ENCODE measurements at regions not wholly inside any gene's neighbourhood (a gene's known extent, or its start where the extent isn't known, plus 50 kb on each side); places are given as distances from the start of the nearest gene placed in this dataset.

DNA sequence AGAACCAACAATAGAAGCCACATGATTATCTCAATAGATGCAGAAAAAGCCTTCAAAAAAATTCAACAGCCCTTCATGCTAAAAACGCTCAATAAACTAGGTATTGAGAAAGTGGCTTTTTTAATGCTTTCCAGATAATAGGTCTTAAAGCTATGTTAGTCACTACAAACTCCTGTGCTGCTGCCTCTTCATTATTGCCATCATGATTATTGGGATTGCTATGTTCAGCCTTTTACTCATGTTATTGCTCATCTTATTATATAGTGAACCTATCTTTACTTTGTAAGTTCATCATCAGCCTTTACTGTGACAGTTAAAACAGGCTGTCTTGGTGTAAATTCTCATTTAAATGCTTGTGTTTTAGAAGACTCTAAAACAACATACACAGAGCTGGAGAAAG lies 1557.2 kb upstream of the ZEB2 start:
- H3K4me3 ChIP-seq (ENCODE audit: low read depth, low read length) = no peak overlapping the region
- TF ChIP-seq, protein P1, sequence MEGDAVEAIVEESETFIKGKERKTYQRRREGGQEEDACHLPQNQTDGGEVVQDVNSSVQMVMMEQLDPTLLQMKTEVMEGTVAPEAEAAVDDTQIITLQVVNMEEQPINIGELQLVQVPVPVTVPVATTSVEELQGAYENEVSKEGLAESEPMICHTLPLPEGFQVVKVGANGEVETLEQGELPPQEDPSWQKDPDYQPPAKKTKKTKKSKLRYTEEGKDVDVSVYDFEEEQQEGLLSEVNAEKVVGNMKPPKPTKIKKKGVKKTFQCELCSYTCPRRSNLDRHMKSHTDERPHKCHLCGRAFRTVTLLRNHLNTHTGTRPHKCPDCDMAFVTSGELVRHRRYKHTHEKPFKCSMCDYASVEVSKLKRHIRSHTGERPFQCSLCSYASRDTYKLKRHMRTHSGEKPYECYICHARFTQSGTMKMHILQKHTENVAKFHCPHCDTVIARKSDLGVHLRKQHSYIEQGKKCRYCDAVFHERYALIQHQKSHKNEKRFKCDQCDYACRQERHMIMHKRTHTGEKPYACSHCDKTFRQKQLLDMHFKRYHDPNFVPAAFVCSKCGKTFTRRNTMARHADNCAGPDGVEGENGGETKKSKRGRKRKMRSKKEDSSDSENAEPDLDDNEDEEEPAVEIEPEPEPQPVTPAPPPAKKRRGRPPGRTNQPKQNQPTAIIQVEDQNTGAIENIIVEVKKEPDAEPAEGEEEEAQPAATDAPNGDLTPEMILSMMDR (IDR thresholded peaks at IDR 0.05; ENCODE audit: insufficient read depth, low read depth, low read length) = no peak
- DNase-seq (ENCODE audit: low read depth) = no peak

DNA sequence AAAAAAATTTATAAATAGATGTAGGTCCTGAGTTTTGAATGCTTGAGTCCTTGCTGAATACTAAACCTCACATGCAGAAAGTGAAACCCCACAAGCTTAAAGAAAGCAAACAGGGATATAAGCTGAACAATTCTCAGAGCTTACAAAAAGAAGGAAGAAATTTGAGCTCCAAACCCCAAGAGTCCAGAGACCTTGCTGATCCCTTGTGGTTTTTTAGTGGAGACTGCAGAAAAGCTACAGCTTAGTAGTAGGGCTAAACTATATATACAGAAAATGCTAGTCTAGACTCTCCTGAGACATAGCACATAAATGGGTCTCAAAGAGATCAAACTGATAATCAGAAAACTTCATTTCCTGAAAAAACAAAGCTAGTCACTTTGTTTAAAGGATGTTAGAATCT lies 1548.1 kb upstream of the ZEB2 start:
- TF ChIP-seq, protein P1 (IDR thresholded peaks at IDR 0.05; ENCODE audit: insufficient read depth, low read depth, low read length) = no peak
- peak; percentile 2 for DNase-seq (ENCODE audit: low read depth)
- no peak overlapping the region for H3K4me3 ChIP-seq (ENCODE audit: low read depth, low read length)

GRCh38 chr2:146048141-146048540 lies 1528.2 kb upstream of the ZEB2 start:
- TF ChIP-seq, protein P1 (IDR thresholded peaks at IDR 0.05; ENCODE audit: insufficient read depth, low read depth, low read length) = no peak
- DNase-seq (ENCODE audit: low read depth) = no peak
- no peak overlapping the region for H3K4me3 ChIP-seq (ENCODE audit: low read depth, low read length)

DNA sequence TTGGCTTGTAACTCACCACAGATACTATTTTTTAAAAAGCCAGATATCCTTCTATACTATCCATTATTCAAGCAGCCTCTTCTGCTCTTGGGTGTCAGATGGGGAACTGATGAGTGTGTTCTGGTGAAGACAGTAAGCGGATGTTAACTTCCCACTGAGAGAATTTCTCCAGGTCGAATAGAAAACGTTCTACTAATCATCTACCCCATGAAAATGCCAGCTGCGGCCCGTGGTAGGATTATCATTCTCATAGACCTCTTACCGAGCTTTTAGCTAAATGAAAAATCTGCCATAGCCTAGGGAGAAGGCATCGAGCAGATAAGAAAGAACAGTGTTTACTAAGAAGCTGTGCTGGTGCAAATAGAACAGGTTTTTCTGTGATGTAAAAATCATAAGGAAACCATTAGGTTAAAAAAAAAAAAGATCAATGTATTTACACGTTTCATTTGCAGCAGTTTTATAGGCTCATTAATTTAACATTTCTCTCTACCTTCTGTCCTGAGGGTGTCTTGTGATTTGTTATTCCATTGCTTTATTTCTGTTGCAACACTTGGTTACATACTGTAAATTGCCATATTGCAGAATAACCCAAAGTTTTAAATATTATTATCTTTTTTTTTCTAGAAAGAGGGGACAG lies 1521.5 kb upstream of the ZEB2 start:
- no peak for DNase-seq (ENCODE audit: low read depth)
- no peak overlapping the region for H3K4me3 ChIP-seq (ENCODE audit: low read depth, low read length)
- TF ChIP-seq, protein P1 (IDR thresholded peaks at IDR 0.05; ENCODE audit: insufficient read depth, low read depth, low read length) = no peak

DNA sequence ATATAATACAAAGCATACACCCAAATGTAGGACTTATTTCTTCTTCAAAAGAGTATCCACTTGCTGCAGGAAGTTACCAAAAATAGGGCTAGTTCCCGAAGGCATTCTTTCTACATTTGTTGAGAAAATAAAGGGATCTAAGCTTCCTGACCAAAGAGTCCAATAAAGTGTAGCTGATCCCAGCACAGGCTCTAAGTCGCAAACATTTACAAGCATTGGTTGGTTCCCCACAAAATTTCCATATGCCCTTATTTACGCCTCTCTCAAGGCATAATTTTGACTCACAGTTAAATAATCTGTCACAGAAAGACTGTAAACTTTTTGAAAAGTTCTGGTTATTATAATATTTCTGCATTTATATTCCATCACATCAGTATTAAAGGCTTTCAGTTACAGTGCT lies 1520.1 kb upstream of the ZEB2 start:
- no peak for DNase-seq (ENCODE audit: low read depth)
- TF ChIP-seq, protein P1 (IDR thresholded peaks at IDR 0.05; ENCODE audit: insufficient read depth, low read depth, low read length) = no peak
- H3K4me3 ChIP-seq (ENCODE audit: low read depth, low read length) = no peak overlapping the region

DNA sequence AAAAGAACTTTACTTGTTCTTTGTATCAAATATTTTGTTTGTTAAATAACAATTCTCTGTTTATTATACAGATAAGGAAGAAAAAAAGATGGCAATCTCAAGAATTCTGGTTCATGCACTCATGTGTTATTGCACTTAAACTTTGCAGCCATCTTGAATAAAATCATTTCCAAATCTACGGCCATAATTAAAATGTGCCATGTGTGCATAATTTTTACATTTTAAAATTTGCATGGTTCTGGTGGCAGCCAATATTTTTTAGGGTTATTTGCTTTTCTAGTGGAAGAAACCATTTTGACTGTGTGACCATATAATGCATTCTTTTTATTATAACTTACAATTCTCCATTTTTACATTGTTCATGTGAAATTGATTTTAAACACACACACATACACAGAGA lies 1518.1 kb upstream of the ZEB2 start:
- no peak overlapping the region for H3K4me3 ChIP-seq (ENCODE audit: low read depth, low read length)
- TF ChIP-seq, protein P1 (IDR thresholded peaks at IDR 0.05; ENCODE audit: insufficient read depth, low read depth, low read length) = no peak
- no peak for DNase-seq (ENCODE audit: low read depth)

DNA sequence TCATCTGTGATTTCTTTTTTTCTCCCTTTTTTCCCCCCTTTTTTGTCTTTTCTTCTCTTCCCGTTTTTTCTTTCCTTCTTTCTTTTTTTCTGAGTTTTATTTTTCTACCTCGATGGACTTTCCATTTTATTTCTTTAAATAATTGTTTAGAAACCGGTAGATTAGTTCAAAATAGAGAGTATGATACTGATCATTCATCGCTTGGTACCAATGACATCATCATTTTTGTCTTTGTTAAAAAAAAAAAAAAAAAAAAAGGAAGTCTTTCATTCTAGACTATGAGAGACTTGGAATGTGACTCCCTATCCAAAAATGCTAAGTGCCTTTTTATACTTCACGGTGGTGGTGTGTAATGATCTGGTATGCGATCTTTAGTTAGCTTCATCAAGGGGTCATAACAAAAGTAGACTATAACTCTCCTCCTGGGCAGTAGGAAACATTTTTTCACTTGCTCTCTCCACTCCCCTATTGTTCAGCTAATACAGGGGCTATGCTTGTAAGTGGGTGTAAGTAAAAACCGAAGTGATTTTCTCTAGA lies 1517.5 kb upstream of the ZEB2 start:
- no peak for DNase-seq (ENCODE audit: low read depth)
- no peak overlapping the region for H3K4me3 ChIP-seq (ENCODE audit: low read depth, low read length)
- TF ChIP-seq, protein P1 (IDR thresholded peaks at IDR 0.05; ENCODE audit: insufficient read depth, low read depth, low read length) = no peak
